Osteoblast (primary cell): ENCODE measurements at regions not wholly inside any gene's neighbourhood (a gene's known extent, or its start where the extent isn't known, plus 50 kb on each side); places are given as distances from the start of the nearest gene placed in this dataset.
A peak's percentile ranks its signal among the peaks of the same experiment; 100 is the strongest.

ENCODE experiments used
- DNase-seq: peaks from one replicate; pipeline ENCODE4 v3.0.0; 2011; ENCODE audit warnings: low spot score, mixed read lengths; ENCODE audit not compliant: insufficient read length; ENCODE audit errors: missing footprints
- H2AFZ ChIP-seq: 2 replicates; pipeline ENCODE4 v1.6.0; 2011; ENCODE audit warnings: mild to moderate bottlenecking, low read length
- H3K27ac ChIP-seq: 2 replicates; pipeline ENCODE4 v1.5.1; 2011; ENCODE audit warnings: mild to moderate bottlenecking, low read depth, low read length, moderate library complexity
- H3K27me3 ChIP-seq: 2 replicates; pipeline ENCODE4 v1.6.0; 2012; ENCODE audit warnings: mild to moderate bottlenecking, control low read depth, inconsistent platforms, low read length, moderate library complexity; ENCODE audit not compliant: insufficient read depth
- H3K36me3 ChIP-seq: 2 replicates; pipeline ENCODE4 v1.5.1; 2011; ENCODE audit warnings: mild to moderate bottlenecking, low read length, control low read depth, moderate library complexity; ENCODE audit not compliant: insufficient read depth
- H3K4me1 ChIP-seq: 2 replicates; pipeline ENCODE4 v1.5.1; 2011; ENCODE audit warnings: mild to moderate bottlenecking, low read length, control low read depth, moderate library complexity; ENCODE audit not compliant: insufficient read depth
- H3K4me2 ChIP-seq: 2 replicates; pipeline ENCODE4 v1.6.0; 2011; ENCODE audit warnings: mild to moderate bottlenecking, low read length; ENCODE audit not compliant: insufficient read depth
- H3K4me3 ChIP-seq: fragments of 200-600 bp; sonication (generic); 3 replicates; pipeline ENCODE4 v1.5.1; 2012; ENCODE audit warnings: mild to moderate bottlenecking, low read length, inconsistent platforms; ENCODE audit not compliant: insufficient read depth
- H3K79me2 ChIP-seq: 2 replicates; pipeline ENCODE4 v1.6.0; 2012; ENCODE audit warnings: mild to moderate bottlenecking, low read length, control low read depth, inconsistent platforms; ENCODE audit not compliant: insufficient read depth
- H3K9me3 ChIP-seq: 2 replicates; pipeline ENCODE4 v1.5.1; 2011; ENCODE audit warnings: low read depth, low read length, control low read depth
- H4K20me1 ChIP-seq: 2 replicates; pipeline ENCODE4 v1.6.0; 2012; ENCODE audit warnings: mild to moderate bottlenecking, low read length, control low read depth; ENCODE audit not compliant: insufficient read depth
- TF ChIP-seq, protein P1 (sequence below): IDR thresholded peaks from 2 replicates; pipeline ENCODE4 v1.5.1; 2011; ENCODE audit warnings: mild to moderate bottlenecking, low read depth, low read length, moderate library complexity; ENCODE audit errors: extremely low read depth

DNA sequence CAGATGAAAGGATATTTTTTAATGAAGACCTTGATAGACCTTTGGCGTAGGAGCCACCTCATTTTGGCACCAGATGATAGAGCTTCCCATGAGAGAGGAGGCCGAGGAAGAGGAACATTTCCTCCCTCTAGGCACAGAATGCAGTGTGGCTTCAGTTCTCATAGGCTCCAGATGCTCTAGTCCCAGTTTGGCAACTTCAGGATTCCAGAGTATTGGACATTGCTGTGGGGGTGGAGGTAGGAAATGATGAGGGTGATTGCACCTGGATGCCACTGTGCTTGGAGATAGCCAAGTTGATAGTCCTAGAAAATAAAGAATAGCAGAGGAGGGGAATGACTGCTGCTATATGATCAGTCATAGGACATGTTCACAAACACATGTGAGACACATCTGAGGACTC, 58.3 kb upstream of the KY start:
- peak overlapping the region; percentile 98 for H3K27ac ChIP-seq
- no peaks in the 10 kb centered on the region for H3K36me3 ChIP-seq
- H3K9me3 ChIP-seq, result no peaks in the 10 kb centered on the region
- H3K4me3 ChIP-seq, result no peak overlapping the region
- no peaks in the 10 kb centered on the region for H4K20me1 ChIP-seq
- DNase-seq, result no peak
- H3K4me2 ChIP-seq, result peak overlapping the region; percentile 50
- TF ChIP-seq, protein P1, sequence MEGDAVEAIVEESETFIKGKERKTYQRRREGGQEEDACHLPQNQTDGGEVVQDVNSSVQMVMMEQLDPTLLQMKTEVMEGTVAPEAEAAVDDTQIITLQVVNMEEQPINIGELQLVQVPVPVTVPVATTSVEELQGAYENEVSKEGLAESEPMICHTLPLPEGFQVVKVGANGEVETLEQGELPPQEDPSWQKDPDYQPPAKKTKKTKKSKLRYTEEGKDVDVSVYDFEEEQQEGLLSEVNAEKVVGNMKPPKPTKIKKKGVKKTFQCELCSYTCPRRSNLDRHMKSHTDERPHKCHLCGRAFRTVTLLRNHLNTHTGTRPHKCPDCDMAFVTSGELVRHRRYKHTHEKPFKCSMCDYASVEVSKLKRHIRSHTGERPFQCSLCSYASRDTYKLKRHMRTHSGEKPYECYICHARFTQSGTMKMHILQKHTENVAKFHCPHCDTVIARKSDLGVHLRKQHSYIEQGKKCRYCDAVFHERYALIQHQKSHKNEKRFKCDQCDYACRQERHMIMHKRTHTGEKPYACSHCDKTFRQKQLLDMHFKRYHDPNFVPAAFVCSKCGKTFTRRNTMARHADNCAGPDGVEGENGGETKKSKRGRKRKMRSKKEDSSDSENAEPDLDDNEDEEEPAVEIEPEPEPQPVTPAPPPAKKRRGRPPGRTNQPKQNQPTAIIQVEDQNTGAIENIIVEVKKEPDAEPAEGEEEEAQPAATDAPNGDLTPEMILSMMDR, result no peak
- peaks cover 40% of the 10 kb centered on the region for H3K4me1 ChIP-seq
- H3K79me2 ChIP-seq, result no peaks in the 10 kb centered on the region
- H3K27me3 ChIP-seq, result no peaks in the 10 kb centered on the region
- peak overlapping the region; percentile 71 for H2AFZ ChIP-seq

DNA sequence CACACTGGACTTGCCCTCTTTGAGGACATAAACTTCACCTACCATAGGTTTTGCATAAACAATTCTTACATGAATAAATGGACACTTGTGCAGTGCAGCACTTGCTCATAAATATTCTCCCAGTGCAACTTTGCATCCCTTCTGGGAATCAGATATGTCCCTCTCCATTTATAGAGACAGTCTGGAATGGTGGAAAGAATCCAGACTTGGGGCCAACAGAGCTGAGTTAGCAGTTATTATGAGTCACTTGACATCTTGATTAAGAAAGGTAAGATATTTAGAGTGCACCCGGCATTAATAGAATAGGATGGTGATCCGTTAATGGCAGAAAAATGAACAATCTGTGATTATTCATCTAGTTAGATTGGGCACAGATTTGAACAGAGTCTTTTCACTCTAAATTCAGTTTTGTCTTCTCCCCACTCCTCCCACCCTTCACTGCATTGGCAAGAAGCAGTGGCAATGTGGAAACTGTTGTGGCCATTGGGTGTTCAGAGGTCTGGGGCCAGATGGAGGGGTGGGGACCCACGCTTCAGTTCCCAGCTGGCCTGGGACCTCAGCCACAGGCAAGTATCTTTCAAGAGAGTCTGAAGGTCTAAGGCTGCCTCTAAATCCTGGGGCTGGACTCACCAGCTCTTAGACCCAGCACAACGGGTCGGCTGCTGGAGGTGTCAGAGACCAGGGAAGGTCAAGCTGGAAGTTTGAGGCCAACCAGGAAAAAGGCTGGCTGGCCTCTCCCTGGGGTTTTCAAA, 58.9 kb upstream of the KY start:
- no peaks in the 10 kb centered on the region for H3K79me2 ChIP-seq
- no peaks in the 10 kb centered on the region for H4K20me1 ChIP-seq
- no peak for DNase-seq
- no peaks in the 10 kb centered on the region for H3K9me3 ChIP-seq
- no peaks in the 10 kb centered on the region for H3K36me3 ChIP-seq
- peak overlapping the region; percentile 13 for H2AFZ ChIP-seq
- H3K27ac ChIP-seq, result peak overlapping the region; percentile 98
- TF ChIP-seq, protein P1, result no peak
- no peak overlapping the region for H3K4me3 ChIP-seq
- H3K4me1 ChIP-seq, result peaks cover 40% of the 10 kb centered on the region
- peak overlapping the region; percentile 50 for H3K4me2 ChIP-seq
- H3K27me3 ChIP-seq, result no peaks in the 10 kb centered on the region

DNA sequence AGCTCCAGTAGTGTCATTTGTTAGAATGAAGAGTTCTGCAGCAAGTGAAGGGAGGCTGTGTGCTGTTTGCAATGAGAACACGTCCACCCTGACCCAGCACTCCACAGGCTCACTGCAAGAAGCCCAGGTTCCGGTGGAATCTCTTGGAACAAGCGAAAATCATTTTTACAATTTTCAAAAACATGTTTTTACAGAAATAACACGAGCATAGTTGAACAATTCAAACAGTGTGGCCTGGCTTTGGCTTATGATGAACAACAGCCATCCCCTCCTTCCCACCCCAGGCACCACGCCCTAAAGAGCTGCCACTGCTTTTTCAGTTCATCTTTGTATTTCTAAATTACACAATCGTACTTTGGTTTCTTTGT, 59.5 kb upstream of the KY start:
- H3K9me3 ChIP-seq, result no peaks in the 10 kb centered on the region
- TF ChIP-seq, protein P1, result no peak
- no peaks in the 10 kb centered on the region for H3K79me2 ChIP-seq
- no peaks in the 10 kb centered on the region for H3K36me3 ChIP-seq
- H4K20me1 ChIP-seq, result no peaks in the 10 kb centered on the region
- H3K27ac ChIP-seq, result peak overlapping the region; percentile 98
- no peak overlapping the region for H3K4me3 ChIP-seq
- H2AFZ ChIP-seq, result peak overlapping the region; percentile 13
- H3K4me1 ChIP-seq, result peaks cover 40% of the 10 kb centered on the region
- H3K4me2 ChIP-seq, result no peak overlapping the region
- DNase-seq, result no peak
- H3K27me3 ChIP-seq, result no peaks in the 10 kb centered on the region

DNA sequence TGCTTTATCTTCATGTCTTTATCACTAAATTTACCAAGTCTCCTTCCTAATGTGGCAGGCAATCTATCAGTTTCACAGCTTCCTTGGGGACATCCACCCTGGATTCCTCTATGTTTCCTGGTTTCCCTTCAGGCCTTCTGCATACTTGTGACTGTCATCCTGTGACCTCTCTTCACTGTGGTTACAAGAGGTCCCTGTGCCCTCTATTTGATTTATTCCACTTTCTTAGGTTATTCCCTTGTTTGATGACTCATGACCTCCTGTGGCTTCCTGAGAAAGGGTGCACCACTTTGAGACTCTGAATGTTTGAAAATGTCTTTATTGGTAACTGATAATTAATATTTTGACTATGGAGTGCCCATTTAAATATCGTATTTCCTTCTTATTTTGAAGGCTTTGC, 60.5 kb upstream of the KY start:
- no peaks in the 10 kb centered on the region for H3K79me2 ChIP-seq
- H3K4me1 ChIP-seq, result peaks cover 40% of the 10 kb centered on the region
- no peak overlapping the region for H3K4me2 ChIP-seq
- H3K9me3 ChIP-seq, result no peaks in the 10 kb centered on the region
- TF ChIP-seq, protein P1, result no peak
- H4K20me1 ChIP-seq, result no peaks in the 10 kb centered on the region
- H2AFZ ChIP-seq, result no peak overlapping the region
- peak; percentile 13 for DNase-seq
- H3K27me3 ChIP-seq, result no peaks in the 10 kb centered on the region
- no peak overlapping the region for H3K27ac ChIP-seq
- no peak overlapping the region for H3K4me3 ChIP-seq
- H3K36me3 ChIP-seq, result no peaks in the 10 kb centered on the region
